SK-N-SH treated with all-trans-retinoic acid at 6 μM for 48 hours (cell line): ENCODE measurements at regions not wholly inside any gene's neighbourhood (a gene's known extent, or its start where the extent isn't known, plus 50 kb on each side); places are given as distances from the start of the nearest gene placed in this dataset.

Experiments
- ATAC-seq: fragments of 200-7000 bp; cut with Tn5 transposase; 3 replicates; pipeline ENCODE4 v1.9.1; 2020; ENCODE audit warnings: mild to moderate bottlenecking, moderate library complexity
- ARNTL ChIP-seq: fragments of 450-650 bp; formaldehyde crosslinking; IDR thresholded peaks from 2 replicates; pipeline ENCODE4 v1.5.0; 2020; ENCODE audit warnings: low read depth, mild to moderate bottlenecking, moderate library complexity, borderline replicate concordance
- CSDC2 ChIP-seq: fragments of 250-450 bp; sonication (Bioruptor Pico); IDR thresholded peaks from 2 replicates; pipeline ENCODE4 v1.5.0; 2020; ENCODE audit warnings: mild to moderate bottlenecking, moderate library complexity
- ISL1 ChIP-seq: fragments of 250-450 bp; sonication (Bioruptor Pico); IDR thresholded peaks from 2 replicates; pipeline ENCODE4 v2.1.2; 2022; ENCODE audit warnings: mild to moderate bottlenecking, moderate library complexity
- OSR1 ChIP-seq: fragments of 250-450 bp; sonication (Bioruptor Pico); IDR thresholded peaks from 2 replicates; pipeline ENCODE4 v1.8.0; 2022; ENCODE audit warnings: moderate library complexity, mild to moderate bottlenecking, inconsistent platforms
- RARB ChIP-seq: fragments of 250-450 bp; sonication (Bioruptor Pico); IDR thresholded peaks from 2 replicates; pipeline ENCODE4 v1.8.0; 2021; ENCODE audit warnings: mild to moderate bottlenecking, moderate library complexity
- TOX ChIP-seq: fragments of 250-450 bp; sonication (Bioruptor Pico); IDR thresholded peaks from 2 replicates; pipeline ENCODE4 v1.8.0; 2021; ENCODE audit warnings: mild to moderate bottlenecking, moderate library complexity, borderline replicate concordance
- ZC3H10 ChIP-seq: fragments of 250-450 bp; sonication (Bioruptor Pico); IDR thresholded peaks from 2 replicates; pipeline ENCODE4 v1.5.1; 2021; ENCODE audit warnings: mild to moderate bottlenecking, moderate library complexity
- ZFP3 ChIP-seq: fragments of 250-450 bp; sonication (Bioruptor Pico); IDR thresholded peaks from 2 replicates; pipeline ENCODE4 v1.5.0; 2020; ENCODE audit warnings: mild to moderate bottlenecking, moderate library complexity
- TF ChIP-seq, protein P1 (sequence below): fragments of 250-450 bp; sonication (Bioruptor Pico); IDR thresholded peaks from 2 replicates; pipeline ENCODE4 v1.5.0; 2020; ENCODE audit warnings: mild to moderate bottlenecking, moderate library complexity
- TF ChIP-seq, protein P2 (sequence below): fragments of 250-450 bp; sonication (Bioruptor Pico); IDR thresholded peaks from 2 replicates; pipeline ENCODE4 v1.5.1; 2020; ENCODE audit warnings: low read depth, mild to moderate bottlenecking, moderate library complexity
- TF ChIP-seq, protein P3 (sequence below): fragments of 250-450 bp; sonication (Bioruptor Pico); IDR thresholded peaks from 2 replicates; pipeline ENCODE4 v1.5.1; 2021; ENCODE audit warnings: mild to moderate bottlenecking, moderate library complexity
- TF ChIP-seq, protein P4 (sequence below): fragments of 250-450 bp; sonication (Bioruptor Pico); IDR thresholded peaks from 2 replicates; pipeline ENCODE4 v1.8.0; 2021; ENCODE audit warnings: low read depth, mild to moderate bottlenecking, moderate library complexity, borderline replicate concordance
- TF ChIP-seq, protein P5 (sequence below): fragments of 250-450 bp; sonication (Bioruptor Pico); IDR thresholded peaks from 2 replicates; pipeline ENCODE4 v1.8.0; 2020; ENCODE audit warnings: mild to moderate bottlenecking, moderate library complexity, borderline replicate concordance

DNA sequence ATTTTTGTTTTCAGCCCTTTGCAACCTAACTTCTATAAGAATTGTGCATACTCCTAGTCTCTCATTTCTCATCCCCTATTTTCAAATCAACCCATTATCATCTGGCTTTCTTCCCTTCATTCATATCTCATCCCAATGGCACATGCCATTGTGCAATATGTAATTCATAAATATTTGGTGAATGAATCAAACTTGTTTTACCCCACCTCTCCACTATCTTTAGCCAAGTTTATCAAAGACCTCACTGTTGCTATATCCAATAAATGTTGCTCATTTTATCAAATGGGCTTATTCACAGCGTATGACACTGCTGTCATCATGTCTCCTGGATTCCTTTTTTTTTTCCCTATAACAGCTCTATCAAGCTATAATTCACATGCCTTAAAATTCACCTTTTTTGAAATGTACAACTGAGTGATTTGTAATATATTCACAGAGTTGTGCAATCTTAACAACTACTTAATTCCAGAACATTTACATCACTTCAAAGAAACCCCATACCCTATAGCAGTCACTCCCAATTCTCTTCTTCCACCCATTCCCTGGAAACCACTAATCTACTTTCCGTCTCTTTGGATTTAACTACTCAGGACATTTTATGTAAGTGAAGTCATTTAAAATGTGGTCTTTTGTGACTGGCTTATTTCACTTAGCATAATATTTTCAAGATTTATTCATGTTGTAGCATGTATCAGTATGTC is 214.4 kb upstream of the PAPPA start:
- ATAC-seq, result peak; percentile 68
- TF ChIP-seq ISL1 (CRISPR knock-in tag) (peak; percentile 86), TOX (0 out of 2 replicates have a peak, but pooled peaks have one; percentile 20), ZC3H10 (CRISPR knock-in tag) (no peak), CSDC2 (CRISPR knock-in tag) (0 out of 2 replicates have a peak, but pooled peaks have one; percentile 49), ZFP3 (CRISPR knock-in tag) (peak; percentile 60; the same call in 1 of the 2 replicates)
- TF ChIP-seq, protein P1, sequence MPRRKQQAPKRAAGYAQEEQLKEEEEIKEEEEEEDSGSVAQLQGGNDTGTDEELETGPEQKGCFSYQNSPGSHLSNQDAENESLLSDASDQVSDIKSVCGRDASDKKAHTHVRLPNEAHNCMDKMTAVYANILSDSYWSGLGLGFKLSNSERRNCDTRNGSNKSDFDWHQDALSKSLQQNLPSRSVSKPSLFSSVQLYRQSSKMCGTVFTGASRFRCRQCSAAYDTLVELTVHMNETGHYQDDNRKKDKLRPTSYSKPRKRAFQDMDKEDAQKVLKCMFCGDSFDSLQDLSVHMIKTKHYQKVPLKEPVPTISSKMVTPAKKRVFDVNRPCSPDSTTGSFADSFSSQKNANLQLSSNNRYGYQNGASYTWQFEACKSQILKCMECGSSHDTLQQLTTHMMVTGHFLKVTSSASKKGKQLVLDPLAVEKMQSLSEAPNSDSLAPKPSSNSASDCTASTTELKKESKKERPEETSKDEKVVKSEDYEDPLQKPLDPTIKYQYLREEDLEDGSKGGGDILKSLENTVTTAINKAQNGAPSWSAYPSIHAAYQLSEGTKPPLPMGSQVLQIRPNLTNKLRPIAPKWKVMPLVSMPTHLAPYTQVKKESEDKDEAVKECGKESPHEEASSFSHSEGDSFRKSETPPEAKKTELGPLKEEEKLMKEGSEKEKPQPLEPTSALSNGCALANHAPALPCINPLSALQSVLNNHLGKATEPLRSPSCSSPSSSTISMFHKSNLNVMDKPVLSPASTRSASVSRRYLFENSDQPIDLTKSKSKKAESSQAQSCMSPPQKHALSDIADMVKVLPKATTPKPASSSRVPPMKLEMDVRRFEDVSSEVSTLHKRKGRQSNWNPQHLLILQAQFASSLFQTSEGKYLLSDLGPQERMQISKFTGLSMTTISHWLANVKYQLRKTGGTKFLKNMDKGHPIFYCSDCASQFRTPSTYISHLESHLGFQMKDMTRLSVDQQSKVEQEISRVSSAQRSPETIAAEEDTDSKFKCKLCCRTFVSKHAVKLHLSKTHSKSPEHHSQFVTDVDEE (CRISPR knock-in tag), result no peak
- TF ChIP-seq, protein P2, sequence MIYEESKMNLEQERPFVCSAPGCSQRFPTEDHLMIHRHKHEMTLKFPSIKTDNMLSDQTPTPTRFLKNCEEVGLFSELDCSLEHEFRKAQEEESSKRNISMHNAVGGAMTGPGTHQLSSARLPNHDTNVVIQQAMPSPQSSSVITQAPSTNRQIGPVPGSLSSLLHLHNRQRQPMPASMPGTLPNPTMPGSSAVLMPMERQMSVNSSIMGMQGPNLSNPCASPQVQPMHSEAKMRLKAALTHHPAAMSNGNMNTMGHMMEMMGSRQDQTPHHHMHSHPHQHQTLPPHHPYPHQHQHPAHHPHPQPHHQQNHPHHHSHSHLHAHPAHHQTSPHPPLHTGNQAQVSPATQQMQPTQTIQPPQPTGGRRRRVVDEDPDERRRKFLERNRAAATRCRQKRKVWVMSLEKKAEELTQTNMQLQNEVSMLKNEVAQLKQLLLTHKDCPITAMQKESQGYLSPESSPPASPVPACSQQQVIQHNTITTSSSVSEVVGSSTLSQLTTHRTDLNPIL (CRISPR knock-in tag), result peak; percentile 91
- TF ChIP-seq, protein P3, sequence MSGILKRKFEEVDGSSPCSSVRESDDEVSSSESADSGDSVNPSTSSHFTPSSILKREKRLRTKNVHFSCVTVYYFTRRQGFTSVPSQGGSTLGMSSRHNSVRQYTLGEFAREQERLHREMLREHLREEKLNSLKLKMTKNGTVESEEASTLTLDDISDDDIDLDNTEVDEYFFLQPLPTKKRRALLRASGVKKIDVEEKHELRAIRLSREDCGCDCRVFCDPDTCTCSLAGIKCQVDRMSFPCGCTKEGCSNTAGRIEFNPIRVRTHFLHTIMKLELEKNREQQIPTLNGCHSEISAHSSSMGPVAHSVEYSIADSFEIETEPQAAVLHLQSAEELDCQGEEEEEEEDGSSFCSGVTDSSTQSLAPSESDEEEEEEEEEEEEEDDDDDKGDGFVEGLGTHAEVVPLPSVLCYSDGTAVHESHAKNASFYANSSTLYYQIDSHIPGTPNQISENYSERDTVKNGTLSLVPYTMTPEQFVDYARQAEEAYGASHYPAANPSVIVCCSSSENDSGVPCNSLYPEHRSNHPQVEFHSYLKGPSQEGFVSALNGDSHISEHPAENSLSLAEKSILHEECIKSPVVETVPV (CRISPR knock-in tag), result 0 out of 2 replicates have a peak, but pooled peaks have one; percentile 37
- TF ChIP-seq, protein P4, sequence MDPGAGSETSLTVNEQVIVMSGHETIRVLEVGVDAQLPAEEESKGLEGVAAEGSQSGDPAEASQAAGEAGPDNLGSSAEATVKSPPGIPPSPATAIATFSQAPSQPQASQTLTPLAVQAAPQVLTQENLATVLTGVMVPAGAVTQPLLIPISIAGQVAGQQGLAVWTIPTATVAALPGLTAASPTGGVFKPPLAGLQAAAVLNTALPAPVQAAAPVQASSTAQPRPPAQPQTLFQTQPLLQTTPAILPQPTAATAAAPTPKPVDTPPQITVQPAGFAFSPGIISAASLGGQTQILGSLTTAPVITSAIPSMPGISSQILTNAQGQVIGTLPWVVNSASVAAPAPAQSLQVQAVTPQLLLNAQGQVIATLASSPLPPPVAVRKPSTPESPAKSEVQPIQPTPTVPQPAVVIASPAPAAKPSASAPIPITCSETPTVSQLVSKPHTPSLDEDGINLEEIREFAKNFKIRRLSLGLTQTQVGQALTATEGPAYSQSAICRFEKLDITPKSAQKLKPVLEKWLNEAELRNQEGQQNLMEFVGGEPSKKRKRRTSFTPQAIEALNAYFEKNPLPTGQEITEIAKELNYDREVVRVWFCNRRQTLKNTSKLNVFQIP (CRISPR knock-in tag), result peak; percentile 46; the same call in 1 of the 2 replicates

DNA sequence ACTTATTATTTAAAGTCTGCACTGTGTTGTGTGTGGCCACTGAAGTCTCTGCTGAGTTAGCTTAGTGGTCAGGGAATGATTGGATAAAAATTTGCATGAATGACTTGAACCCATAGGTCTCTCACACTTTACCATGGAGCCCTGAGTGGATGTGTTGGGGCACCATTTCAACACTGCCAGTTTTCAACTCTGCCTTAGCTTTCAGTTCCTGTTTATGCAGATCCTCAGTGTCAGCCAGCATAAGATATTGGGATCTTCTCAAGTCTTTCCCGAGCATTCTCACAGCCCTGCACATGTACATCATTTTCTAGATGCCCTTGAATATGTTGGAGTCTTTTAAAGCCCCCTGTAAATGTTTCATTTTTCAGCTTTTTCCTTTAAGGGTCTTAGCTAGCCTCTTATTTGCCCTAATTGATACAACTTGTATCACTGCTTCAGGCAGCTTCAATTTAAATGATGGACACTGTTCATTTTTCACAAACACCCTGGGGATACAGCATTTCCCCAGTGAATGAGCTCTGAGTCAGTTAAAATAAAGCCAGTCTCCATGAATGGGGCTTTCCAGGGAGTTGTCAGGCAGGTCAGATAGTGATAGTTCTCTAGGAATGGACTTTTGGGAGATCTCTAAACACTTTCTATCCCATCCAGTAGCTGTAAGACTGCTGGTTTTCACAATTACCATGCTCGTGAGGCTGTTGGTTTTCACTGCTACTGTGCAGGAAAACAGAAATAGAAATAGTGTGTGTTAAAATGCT is 211.9 kb upstream of the PAPPA start:
- no peak for ATAC-seq
- TF ChIP-seq ISL1 (CRISPR knock-in tag) (no peak), OSR1 (CRISPR knock-in tag) (0 out of 2 replicates have a peak, but pooled peaks have one; percentile 7)

DNA sequence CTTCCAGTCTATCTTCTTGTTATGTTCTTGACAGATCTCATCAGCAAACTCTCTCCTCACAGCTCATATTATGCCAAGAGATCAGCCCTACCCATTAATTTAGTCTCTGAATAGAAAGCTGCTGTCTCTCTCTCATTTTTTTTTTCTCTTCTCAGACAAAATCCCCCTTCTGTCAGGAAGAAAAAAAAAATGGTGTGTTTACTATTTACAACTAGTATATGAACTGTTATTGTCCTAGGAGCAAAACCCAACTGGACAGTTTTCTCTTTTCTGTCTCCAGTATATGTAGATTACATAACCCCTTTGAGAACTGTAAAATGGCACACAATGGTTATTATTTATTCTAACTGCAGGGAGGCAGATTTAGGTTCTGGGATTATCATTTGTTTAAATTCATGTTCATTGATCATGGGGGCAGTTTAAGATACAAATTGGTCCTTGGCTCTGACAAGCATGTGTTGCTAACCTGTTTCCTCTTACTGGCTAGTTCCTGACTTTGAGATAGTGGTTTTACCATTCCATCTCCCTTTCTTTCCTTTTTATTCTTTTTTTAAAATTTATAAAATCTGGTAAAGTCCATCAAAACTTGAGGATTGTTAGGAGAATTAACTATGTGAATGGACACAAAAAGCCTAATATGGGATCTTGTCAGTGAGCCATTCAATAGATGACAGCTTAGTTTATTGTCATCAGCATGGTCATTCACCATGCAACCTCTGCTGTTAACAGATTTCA is 210.0 kb upstream of the PAPPA start:
- TF ChIP-seq RARB (CRISPR knock-in tag), result no peak
- TF ChIP-seq ZFP3 (CRISPR knock-in tag), result no peak
- TF ChIP-seq, protein P5, sequence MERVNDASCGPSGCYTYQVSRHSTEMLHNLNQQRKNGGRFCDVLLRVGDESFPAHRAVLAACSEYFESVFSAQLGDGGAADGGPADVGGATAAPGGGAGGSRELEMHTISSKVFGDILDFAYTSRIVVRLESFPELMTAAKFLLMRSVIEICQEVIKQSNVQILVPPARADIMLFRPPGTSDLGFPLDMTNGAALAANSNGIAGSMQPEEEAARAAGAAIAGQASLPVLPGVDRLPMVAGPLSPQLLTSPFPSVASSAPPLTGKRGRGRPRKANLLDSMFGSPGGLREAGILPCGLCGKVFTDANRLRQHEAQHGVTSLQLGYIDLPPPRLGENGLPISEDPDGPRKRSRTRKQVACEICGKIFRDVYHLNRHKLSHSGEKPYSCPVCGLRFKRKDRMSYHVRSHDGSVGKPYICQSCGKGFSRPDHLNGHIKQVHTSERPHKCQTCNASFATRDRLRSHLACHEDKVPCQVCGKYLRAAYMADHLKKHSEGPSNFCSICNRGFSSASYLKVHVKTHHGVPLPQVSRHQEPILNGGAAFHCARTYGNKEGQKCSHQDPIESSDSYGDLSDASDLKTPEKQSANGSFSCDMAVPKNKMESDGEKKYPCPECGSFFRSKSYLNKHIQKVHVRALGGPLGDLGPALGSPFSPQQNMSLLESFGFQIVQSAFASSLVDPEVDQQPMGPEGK (CRISPR knock-in tag), result no peak
- TF ChIP-seq TOX, result no peak
- TF ChIP-seq, protein P2 (CRISPR knock-in tag), result no peak
- TF ChIP-seq ARNTL (CRISPR knock-in tag), result no peak
- TF ChIP-seq, protein P4 (CRISPR knock-in tag), result no peak
- 0 out of 2 replicates have a peak, but pooled peaks have one; percentile 4 for TF ChIP-seq ZC3H10 (CRISPR knock-in tag)
- ATAC-seq, result no peak
